ENCODE measurements at regions not wholly inside any gene's neighbourhood (a gene's known extent, or its start where the extent isn't known, plus 50 kb on each side); places are given as distances from the start of the nearest gene placed in this dataset.
A peak's percentile ranks its signal among the peaks of the same experiment; 100 is the strongest.

DNA sequence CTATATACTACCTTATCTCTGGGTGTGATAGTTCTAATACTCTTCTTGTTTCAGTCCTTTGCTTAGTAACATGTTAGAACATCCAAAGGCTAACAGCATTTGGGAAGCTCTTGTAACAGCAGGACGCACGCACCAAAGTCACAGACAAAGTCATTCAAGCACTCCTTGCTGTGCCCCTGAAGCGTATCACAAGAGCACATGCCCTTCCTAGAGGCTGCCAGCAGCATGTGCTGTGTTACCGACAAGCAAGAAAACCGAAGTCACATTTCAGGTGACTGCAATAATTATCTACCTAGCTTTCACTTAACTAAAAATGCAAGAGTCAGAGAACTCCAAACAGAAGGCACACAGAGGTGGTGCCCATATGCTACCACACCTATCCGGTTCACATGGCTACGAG is 194.1 kb downstream of the KLF12 start:
- H3K36me3 ChIP-seq (ENCODE audit: insufficient read depth, low read length), result no peaks in the 10 kb centered on the region
- TF ChIP-seq FOXP2 (optimal IDR thresholded peaks at IDR 0.05; ENCODE audit: control extremely low read depth, extremely low read length, insufficient read depth), result no peak
- no peak for TF ChIP-seq EZH2 (IDR thresholded peaks at IDR 0.05)
- TF ChIP-seq POLR2AphosphoS5 (IDR thresholded peaks at IDR 0.05; ENCODE audit: borderline replicate concordance, low read depth, low read length), result no peak
- no peak for DNase-seq (ENCODE audit: low read depth, low spot score)
- no peaks in the 10 kb centered on the region for H3K9me3 ChIP-seq (ENCODE audit: low read depth, low read length)
- no peak overlapping the region for H3K9ac ChIP-seq (ENCODE audit: insufficient read length)
- H3K27ac ChIP-seq, result no peak overlapping the region
- no peak overlapping the region for H3K4me3 ChIP-seq

DNA sequence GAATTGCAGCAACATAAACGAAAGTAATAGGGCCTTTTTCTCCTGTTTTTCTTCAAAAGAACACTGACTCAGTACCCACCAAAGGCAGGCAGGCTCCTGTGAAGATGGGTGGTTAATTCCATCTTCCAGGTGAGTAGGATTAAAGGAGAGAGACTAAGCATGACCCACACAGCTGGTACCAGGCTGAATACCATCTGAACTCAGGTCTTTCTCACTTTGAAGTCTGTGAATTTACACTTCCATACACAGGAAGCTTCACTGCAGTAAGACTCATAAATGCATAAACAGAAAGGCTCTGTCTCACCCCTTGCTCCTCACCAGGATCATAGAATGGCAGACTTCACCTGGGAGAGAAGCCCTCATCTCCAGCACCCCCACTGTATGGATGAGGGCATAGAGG is 194.6 kb downstream of the KLF12 start:
- no peak for DNase-seq (ENCODE audit: low read depth, low spot score)
- H3K4me3 ChIP-seq, result no peak overlapping the region
- no peaks in the 10 kb centered on the region for H3K9me3 ChIP-seq (ENCODE audit: low read depth, low read length)
- no peaks in the 10 kb centered on the region for H3K36me3 ChIP-seq (ENCODE audit: insufficient read depth, low read length)
- H3K27ac ChIP-seq, result no peak overlapping the region
- no peak for TF ChIP-seq FOXP2 (optimal IDR thresholded peaks at IDR 0.05; ENCODE audit: control extremely low read depth, extremely low read length, insufficient read depth)
- no peak for TF ChIP-seq EZH2 (IDR thresholded peaks at IDR 0.05)
- no peak for TF ChIP-seq POLR2AphosphoS5 (IDR thresholded peaks at IDR 0.05; ENCODE audit: borderline replicate concordance, low read depth, low read length)
- no peak overlapping the region for H3K9ac ChIP-seq (ENCODE audit: insufficient read length)

DNA sequence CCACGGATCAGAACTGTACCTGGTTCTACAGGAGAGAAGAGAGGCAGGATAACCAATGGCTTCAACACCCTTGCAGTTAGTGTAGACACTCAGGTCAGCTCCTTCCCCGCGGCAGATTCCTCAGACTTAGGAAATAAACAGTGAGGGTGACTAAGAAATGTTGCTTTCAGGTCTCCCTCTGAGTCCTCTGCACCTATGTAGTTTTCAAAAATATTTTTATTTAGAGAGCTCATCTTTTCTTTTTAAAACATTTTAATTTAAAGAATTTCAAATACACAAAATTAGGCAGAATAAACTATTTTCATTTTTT is 195.2 kb downstream of the KLF12 start:
- no peak overlapping the region for H3K27ac ChIP-seq
- no peaks in the 10 kb centered on the region for H3K36me3 ChIP-seq (ENCODE audit: insufficient read depth, low read length)
- no peak overlapping the region for H3K9ac ChIP-seq (ENCODE audit: insufficient read length)
- TF ChIP-seq EZH2 (IDR thresholded peaks at IDR 0.05) (no peak), FOXP2 (optimal IDR thresholded peaks at IDR 0.05; ENCODE audit: control extremely low read depth, extremely low read length, insufficient read depth) (no peak), POLR2AphosphoS5 (IDR thresholded peaks at IDR 0.05; ENCODE audit: borderline replicate concordance, low read depth, low read length) (no peak)
- DNase-seq (ENCODE audit: low read depth, low spot score), result no peak
- H3K4me3 ChIP-seq, result no peak overlapping the region
- no peaks in the 10 kb centered on the region for H3K9me3 ChIP-seq (ENCODE audit: low read depth, low read length)

DNA sequence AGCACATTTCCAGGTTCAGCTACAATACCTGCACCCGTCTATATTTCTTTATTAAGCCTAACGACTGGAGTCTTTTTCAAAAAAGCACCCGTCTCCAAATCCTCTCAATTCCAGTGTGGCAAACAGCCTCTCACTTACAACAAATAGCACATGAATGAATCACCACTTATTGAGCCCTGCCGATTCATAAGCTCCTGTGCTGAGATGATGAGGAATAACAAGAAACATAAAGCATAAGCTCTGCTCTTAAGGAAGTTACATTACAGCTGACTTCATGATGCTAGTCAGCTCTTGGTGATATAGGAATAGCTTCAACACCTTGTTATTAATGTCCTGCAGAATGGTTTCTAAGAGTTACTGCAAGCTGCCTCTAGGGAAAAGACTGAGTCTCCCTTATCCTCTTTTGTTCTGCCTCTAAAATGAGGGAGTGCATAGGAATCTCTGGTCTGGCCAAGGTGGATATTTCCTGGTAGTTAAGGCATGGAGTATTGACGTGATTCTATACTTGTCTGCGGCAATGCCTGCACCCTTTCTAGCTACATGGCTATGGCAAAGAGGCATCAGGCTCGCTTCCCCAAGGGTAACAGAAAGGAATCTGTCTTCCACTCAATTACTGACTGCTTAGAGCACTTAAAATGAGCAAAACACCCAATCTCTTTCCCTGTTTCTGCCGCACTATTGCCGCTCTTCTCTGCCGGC is 195.7 kb downstream of the KLF12 start:
- no peak for DNase-seq (ENCODE audit: low read depth, low spot score)
- TF ChIP-seq POLR2AphosphoS5 (IDR thresholded peaks at IDR 0.05; ENCODE audit: borderline replicate concordance, low read depth, low read length), result no peak
- TF ChIP-seq FOXP2 (optimal IDR thresholded peaks at IDR 0.05; ENCODE audit: control extremely low read depth, extremely low read length, insufficient read depth), result no peak
- TF ChIP-seq EZH2 (IDR thresholded peaks at IDR 0.05), result no peak
- no peaks in the 10 kb centered on the region for H3K9me3 ChIP-seq (ENCODE audit: low read depth, low read length)
- H3K9ac ChIP-seq (ENCODE audit: insufficient read length), result no peak overlapping the region
- H3K4me3 ChIP-seq, result no peak overlapping the region
- H3K36me3 ChIP-seq (ENCODE audit: insufficient read depth, low read length), result no peaks in the 10 kb centered on the region
- H3K27ac ChIP-seq, result no peak overlapping the region

DNA sequence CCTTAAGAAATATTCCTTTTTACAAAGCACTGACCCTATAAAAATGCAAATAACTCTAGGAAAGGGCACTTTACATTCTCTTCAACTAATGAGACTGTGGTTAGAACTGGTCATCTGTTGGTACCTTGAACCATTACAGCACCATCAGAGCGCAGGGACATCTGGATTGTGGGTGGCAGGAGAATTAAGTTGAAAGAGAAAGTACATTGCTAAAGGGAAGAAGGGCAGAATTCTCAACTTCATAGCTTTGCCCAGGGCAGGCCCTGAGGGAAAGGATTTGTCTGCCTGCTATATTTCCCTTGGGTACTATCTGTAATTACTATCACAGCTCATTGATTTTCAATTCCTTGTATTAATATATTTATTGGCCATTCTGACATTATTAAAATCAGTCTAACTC is 196.8 kb downstream of the KLF12 start:
- H3K9me3 ChIP-seq (ENCODE audit: low read depth, low read length), result no peaks in the 10 kb centered on the region
- H3K27ac ChIP-seq, result no peak overlapping the region
- H3K9ac ChIP-seq (ENCODE audit: insufficient read length), result no peak overlapping the region
- H3K4me3 ChIP-seq, result no peak overlapping the region
- H3K36me3 ChIP-seq (ENCODE audit: insufficient read depth, low read length), result no peaks in the 10 kb centered on the region
- DNase-seq (ENCODE audit: low read depth, low spot score), result no peak
- TF ChIP-seq EZH2 (IDR thresholded peaks at IDR 0.05) (no peak), POLR2AphosphoS5 (IDR thresholded peaks at IDR 0.05; ENCODE audit: borderline replicate concordance, low read depth, low read length) (no peak)

DNA sequence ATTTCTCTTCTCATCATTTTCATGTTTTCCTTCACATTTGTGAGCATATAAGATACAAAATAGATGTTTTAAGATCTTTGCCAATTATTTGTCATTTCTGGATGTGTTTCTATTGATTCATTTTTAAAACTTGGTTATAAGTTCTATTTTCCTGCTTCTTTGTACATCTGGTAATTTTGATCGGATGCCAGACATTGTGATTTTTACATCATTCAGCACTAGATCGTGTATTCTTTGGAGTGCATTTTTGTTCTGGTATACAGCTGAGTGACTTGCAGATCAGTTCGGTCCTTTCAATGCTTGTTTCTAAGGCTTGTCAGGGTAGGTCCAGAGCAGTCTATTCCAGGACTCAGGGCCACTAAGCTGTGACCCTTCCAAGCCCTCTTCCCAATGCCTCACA is 198.2 kb downstream of the KLF12 start:
- TF ChIP-seq POLR2AphosphoS5 (IDR thresholded peaks at IDR 0.05; ENCODE audit: borderline replicate concordance, low read depth, low read length), result no peak
- TF ChIP-seq EZH2 (IDR thresholded peaks at IDR 0.05), result no peak
- TF ChIP-seq FOXP2 (optimal IDR thresholded peaks at IDR 0.05; ENCODE audit: control extremely low read depth, extremely low read length, insufficient read depth), result no peak
- no peaks in the 10 kb centered on the region for H3K36me3 ChIP-seq (ENCODE audit: insufficient read depth, low read length)
- no peak overlapping the region for H3K4me3 ChIP-seq
- no peak overlapping the region for H3K9ac ChIP-seq (ENCODE audit: insufficient read length)
- H3K9me3 ChIP-seq (ENCODE audit: low read depth, low read length), result no peaks in the 10 kb centered on the region
- H3K27ac ChIP-seq, result no peak overlapping the region
- DNase-seq (ENCODE audit: low read depth, low spot score), result no peak

DNA sequence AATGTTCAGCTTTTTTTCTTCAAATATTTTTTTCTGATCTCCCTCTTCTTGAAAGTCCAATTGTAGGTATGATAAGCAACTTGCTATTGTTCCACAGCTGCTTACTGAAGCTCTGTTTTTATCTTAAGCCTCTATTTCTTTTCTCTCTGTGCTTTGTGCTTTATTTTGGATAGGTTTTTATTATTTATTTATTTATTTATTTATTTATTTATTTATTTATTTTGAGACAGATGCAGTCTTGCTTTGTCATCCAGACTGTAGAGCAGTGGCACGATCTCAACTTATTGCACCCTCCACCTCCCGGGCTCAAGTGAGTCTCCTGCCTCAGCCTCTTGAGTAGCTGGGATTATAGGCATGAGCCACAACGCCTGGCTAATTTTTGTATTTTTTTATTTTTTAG is 199.4 kb downstream of the KLF12 start:
- Histone ChIP-seq H3K4me3 (no peak overlapping the region), H3K9me3 (ENCODE audit: low read depth, low read length) (no peaks in the 10 kb centered on the region), H3K36me3 (ENCODE audit: insufficient read depth, low read length) (no peaks in the 10 kb centered on the region), H3K9ac (ENCODE audit: insufficient read length) (no peak overlapping the region), H3K27ac (no peak overlapping the region)
- TF ChIP-seq FOXP2 (optimal IDR thresholded peaks at IDR 0.05; ENCODE audit: control extremely low read depth, extremely low read length, insufficient read depth) (no peak), POLR2AphosphoS5 (IDR thresholded peaks at IDR 0.05; ENCODE audit: borderline replicate concordance, low read depth, low read length) (no peak), EZH2 (IDR thresholded peaks at IDR 0.05) (no peak)
- DNase-seq (ENCODE audit: low read depth, low spot score), result no peak

DNA sequence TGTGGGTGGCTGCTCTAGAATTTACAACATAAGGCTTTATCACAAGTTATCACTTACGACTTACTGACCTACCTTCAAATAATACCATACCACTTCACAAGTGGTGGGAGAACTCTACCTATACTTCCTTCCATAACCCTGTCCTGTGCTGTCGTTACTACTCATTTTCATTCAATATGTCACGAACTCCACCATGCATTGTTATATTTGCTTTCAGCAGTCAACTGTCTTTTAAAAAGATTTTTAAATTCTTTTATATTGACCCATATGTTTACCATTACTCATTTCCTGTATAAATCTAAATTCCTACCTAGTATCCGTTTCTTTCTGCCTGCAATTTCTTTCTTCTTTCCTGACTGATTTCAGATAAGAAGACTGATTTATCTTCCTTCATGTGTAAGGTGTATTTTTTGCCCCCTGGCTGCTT is 200.0 kb downstream of the KLF12 start:
- no peak overlapping the region for H3K4me3 ChIP-seq
- no peak for DNase-seq (ENCODE audit: low read depth, low spot score)
- no peaks in the 10 kb centered on the region for H3K36me3 ChIP-seq (ENCODE audit: insufficient read depth, low read length)
- H3K27ac ChIP-seq, result peak overlapping the region; percentile 10; the same call in 1 of the 2 replicates
- TF ChIP-seq EZH2 (IDR thresholded peaks at IDR 0.05) (no peak), FOXP2 (optimal IDR thresholded peaks at IDR 0.05; ENCODE audit: control extremely low read depth, extremely low read length, insufficient read depth) (no peak), POLR2AphosphoS5 (IDR thresholded peaks at IDR 0.05; ENCODE audit: borderline replicate concordance, low read depth, low read length) (no peak)
- H3K9ac ChIP-seq (ENCODE audit: insufficient read length), result no peak overlapping the region
- no peaks in the 10 kb centered on the region for H3K9me3 ChIP-seq (ENCODE audit: low read depth, low read length)

DNA sequence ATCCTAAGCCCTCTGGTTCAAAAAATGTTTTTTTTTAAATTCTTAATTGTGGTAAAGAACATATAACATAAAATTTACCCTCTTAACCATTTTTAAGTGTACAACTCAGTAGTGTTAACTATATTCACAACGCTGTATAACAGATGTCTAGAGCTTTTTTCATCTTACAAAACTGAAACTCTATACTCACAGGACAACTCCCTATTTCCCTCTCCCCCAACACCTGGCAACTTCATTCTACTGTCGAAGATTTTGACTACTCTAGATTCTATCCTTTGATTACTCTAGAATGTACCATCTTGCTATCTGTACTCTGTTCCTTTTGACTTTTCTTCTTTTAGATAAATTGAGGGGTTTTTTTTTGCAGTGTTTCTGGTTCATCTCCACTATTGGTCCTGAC is 200.4 kb downstream of the KLF12 start:
- DNase-seq (ENCODE audit: low read depth, low spot score), result no peak
- no peak for TF ChIP-seq POLR2AphosphoS5 (IDR thresholded peaks at IDR 0.05; ENCODE audit: borderline replicate concordance, low read depth, low read length)
- no peak for TF ChIP-seq EZH2 (IDR thresholded peaks at IDR 0.05)
- TF ChIP-seq FOXP2 (optimal IDR thresholded peaks at IDR 0.05; ENCODE audit: control extremely low read depth, extremely low read length, insufficient read depth), result no peak
- Histone ChIP-seq H3K27ac (peak overlapping the region; percentile 10; the same call in 1 of the 2 replicates), H3K4me3 (no peak overlapping the region), H3K9me3 (ENCODE audit: low read depth, low read length) (no peaks in the 10 kb centered on the region), H3K36me3 (ENCODE audit: insufficient read depth, low read length) (no peaks in the 10 kb centered on the region), H3K9ac (ENCODE audit: insufficient read length) (no peak overlapping the region)

All from SK-N-MC (cell line).